ENCODE measurements at regions not wholly inside any gene's neighbourhood (a gene's known extent, or its start where the extent isn't known, plus 50 kb on each side); places are given as distances from the start of the nearest gene placed in this dataset.

DNA sequence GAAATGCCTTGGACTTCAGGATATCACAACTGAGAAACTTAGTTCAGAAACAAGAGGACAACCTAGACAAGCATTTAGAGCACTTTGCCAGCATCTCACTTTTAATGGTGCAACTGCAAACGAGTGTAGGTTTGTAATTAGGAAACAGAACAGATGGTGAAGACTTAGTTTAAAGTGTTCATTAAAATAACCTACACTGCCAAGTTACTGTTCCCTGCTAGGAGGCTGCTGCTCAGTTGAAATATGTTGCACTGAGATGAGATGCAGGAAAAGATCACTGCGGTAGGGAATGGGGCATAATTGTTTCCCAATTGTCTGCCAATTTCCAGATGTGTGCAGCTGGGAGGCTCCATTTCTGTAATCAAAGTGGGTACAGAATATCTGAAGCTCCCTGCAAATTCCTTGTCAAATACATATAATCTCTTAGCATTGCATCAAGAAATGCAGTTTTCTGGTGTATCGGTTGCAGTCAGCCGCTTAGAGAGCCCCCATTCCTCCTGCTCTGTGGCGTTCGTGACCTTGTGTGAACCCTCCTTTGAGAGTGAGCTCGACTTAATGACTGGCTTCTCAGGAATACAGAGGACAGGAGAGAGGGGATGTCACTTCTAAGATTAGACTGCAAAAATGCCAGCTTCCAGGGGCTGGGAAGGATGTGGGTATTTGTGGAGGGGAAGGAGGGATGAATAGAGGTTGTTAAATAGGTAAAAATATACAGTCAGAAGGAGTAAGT is 448.9 kb downstream of the MED10 start:
- no peak for DNase-seq

DNA sequence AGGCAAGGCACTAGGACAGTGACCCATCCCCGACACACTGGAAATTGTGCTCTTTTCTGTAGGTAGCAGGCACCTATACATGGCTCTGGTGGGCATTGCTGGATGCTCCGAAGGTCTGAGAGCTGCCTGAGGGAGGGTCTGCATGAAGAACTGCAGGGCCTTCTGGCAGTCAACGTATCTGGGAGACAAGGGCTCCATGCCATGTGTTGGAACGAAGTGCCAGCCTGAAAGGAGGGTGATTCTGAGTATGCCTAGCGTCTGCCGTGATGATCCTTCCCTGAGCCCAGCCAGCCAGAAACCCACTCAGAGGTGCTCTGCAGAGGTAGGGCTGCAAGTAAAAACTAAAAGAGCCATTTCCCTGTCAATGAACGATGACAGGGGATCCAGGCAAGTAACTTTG is 453.2 kb downstream of the MED10 start:
- no peak for DNase-seq

DNA sequence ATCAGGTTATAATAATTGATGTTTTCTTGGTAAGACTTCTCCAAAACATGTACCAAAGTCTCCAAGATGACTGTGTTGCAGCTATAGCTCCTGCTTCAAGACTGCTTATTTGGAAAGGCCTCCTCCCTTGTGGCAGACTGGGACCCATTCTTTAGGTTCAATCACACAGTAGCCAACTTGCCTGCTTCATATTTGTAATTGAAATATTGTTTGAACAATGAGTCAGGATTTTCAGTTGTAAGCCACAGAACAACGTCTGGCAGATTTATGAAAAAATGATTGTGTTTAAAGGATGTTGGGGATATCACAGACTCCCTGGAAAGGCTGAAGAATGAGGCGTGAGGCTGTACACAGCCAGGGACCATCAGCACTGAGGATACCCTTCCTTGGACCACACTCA is 458.9 kb downstream of the MED10 start:
- no peak for DNase-seq

DNA sequence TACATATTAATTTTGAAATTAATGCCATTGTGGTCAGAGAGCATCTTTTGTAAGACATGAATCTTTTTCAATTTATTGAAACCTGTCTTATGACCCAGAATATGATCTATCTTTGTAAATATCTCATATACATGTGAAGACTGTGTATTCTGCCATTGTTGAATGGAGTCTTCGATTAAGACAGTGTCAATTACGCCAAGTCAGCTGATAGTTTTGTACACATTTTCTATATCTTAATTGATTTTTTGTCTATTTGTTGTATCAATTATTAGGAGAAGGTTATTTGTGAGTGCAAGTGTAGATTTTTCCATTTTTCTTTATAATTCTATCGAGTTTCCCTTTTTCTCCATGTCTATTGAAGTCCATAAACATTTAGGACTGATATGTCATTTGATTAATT is 471.6 kb downstream of the MED10 start:
- DNase-seq: no peak

DNA sequence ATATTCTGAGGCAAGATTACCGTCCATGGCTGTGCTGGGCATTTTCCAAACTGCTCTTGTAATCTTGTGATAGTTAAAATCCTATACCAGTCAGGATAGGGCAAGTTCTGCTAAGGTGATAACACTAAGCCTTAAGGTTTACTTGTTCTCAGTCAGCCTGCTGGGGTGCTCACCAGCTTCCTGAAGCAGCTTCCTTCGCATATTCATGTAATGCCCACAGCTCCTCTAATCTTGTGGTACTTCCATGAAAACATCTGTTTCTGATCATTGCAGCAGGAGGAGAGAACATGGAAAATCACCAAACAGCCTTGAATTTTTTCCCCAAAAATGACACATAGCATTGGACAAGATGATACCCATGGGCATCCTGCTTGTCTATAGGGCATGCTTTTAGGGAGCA is 473.2 kb downstream of the MED10 start:
- DNase-seq: no peak

DNA sequence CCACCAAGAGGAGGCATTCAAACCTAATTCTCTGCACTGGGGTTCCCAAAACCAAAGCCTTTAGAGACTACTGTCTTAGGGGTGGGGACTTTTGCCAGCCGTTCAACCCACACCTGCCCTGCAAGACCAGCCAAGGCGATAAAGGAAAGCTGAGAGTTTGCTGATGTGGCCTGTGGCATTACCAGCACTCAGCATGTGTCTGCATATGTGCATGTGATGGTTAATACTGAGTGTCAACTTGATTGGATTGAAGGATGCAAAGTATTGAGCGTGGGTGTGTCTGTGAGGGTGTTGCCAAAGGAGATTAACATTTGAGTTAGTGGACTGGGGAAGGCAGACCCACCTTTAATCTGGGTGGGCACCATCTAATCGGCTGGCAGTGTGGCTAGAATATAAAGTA is 474.2 kb downstream of the MED10 start:
- DNase-seq: no peak

DNA sequence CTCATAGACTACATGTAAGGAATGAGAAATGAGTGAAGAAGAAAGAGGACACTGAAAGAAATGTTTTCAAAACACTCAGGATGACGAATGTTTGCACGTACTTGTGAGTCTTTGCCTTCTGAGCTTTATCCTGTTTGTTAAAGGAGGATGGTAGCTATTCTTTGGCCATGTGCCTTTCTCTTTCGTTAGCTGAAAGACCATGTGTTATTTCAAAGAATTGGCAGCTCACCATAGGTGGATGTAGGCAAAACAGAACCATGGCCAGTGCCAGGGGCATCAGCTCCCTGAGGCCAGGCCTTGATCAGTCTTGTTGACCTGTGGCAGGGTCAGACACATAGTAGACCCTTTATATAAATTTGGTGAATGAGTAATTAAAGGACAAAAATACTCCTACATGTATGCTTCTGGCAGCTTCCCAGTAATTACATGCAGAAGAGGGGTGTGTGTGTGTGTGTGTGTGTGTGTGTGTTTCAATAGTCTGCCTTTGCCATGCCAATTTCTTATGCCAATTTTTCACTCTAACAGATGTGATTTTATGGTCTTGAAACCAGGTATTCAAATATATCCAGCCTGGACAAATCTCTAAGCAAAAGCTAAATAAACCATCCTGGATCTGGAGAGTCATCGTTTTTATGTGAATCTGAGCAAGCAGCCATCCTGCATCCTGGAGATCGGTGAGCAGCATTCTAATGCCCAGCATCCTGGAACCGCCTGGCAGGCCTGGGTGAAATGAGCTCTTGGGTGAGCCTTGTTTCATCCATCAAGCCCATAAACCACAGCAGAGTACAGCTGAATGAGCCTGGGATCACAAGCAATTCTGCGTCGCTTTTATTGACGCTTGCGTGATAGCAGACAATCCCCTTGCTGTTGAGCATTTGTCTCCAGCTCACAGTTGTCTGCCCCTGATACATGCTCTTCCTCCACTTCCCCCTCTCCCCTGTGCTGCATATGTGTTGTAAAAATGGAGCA is 475.4 kb downstream of the MED10 start:
- no peak for DNase-seq

DNA sequence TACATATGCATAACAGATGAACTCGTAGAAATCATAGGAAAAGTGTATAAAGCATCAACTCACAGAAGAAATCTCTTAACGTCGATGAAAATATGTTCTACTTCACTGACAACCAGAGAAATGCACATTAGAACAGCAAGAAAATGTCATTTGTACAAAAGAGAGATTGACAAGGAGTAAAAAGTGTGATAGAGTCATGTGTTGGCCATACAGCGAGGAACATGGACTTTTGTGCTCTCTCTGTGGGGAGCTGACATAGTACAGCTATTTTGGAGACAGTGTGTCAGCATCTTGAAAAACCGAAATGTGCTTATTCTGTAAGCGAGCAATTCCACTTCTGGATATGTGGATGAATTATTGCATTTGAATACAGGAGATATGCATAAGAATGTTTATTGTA is 477.9 kb downstream of the ICE1 start:
- no peak for DNase-seq

DNA sequence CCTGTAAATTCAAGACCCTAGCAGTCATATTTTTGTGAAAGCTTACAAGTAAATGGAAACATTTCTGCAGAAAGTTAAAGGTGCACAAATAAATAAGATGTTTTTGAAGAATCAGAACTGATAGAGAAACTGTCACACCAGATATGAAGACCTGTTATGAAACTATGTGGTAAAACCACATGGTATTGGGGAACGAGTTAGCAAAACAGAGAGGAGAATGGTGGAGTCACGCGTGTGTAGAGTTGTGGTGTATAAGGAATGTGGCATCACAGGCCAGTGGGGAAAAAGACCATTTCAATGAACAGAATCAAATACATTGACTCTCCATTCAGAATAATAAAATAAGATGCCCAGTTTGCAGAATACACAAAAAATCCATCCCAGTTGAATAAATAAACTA is 477.2 kb downstream of the ICE1 start:
- no peak for DNase-seq

DNA sequence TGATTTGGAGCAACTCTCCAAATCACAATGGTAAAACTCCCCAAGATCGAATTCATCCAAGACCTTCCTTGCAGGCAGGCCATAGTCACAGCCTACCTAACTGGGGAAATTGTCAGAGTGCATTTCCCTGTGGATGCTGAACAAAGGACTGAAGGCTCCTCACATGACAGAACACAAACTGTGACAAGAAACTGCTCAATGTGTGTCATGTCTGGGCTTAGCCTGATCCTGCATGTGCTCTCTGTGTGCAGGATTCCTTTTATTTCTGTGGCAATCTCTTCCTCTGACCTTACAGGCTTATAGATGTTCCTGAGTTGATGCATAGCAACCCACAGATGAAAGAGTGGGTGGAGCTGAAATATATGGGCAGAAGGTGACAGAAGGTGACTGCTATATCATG is 465.8 kb downstream of the ICE1 start:
- no peak for DNase-seq

DNA sequence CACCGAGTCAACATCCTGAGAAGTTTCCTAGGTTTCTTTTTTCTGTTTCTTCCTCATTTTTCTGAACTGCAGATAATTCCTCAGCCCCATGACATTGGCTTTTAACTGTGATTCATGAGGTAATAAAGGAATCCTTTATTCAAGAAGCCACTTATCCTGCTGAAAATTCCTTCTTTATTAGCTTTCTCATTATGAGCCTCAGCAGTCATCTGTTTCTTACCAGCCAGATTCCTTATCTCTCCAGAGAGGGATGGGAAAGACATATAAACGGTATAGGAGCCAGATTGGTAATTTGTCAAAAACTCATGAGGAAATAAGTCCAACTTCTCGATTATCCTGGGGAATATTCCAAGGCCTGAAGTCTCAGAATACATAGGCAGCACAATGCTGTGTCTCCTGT is 465.4 kb downstream of the ICE1 start:
- DNase-seq: no peak

DNA sequence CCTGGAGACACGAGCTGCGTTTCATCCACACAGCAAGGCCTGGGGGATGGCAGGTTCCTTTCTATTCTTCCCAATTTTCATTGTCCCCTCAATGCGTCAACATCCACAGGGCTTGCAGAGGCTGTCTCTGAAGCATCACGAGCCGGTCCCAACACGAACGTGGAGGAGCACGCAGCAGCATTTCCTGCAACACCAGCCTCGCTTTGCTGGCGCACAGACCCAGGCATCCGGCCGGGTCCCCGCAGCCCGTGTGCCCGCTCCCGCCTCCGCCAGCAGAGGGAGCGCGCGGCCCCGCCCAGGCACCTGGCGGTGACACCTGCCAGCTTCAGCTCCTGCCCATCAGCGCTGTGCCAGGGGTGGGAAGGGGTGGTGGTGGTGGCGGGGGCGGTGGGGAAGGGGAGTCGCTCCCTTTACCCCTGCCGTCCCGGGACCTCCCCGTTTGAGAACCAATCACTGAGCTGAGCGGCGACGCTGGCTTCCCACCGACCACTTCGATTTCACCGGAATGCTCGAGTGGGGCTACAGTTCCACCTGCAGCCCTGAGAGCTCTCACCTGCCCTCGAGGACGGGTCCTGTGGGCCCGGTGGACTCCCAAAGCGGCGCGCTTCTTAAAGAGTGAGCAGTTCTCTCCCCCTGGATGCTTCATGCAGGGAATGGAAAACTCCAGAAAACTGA is 464.5 kb downstream of the ICE1 start:
- DNase-seq: no peak

DNA sequence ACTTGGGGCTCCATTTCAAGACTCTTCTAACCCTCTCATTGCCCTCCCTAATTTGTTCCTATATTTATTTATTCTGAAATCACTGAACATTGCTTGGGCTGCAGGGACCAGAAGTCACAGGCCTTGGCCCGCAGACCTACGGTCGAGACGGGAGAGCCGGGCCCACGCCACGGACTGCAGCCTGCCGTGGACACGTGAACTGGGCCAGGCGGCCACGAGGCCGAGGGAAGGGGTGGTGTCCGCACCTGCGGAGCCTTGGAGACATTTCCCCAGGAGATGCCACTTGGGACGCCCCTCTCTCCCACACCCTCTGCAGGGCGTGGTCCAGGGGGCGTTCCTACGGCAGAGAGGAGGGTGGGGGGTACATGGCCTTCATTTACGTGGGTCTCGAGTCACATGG is 463.9 kb downstream of the ICE1 start:
- DNase-seq: no peak

DNA sequence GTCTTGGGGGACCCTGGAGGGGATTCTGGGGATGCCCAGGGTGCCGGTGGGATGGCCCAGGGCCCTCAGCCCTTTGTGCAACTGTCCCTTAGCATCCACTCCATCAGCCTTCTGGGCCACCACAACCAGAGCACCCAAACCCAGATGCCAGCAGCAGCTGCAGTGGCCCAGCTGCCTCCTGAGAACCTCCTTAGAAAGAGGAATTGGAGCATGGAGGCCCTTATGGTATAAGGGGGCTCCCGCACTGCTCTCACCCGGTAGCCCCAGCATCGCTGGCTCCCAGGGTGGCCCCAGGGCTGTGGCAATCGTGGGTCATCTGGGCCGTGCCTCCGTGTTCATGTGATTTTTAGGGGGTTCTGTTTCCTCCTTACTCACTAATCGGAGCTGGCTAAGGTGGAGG is 463.3 kb downstream of the ICE1 start:
- no peak for DNase-seq

DNA sequence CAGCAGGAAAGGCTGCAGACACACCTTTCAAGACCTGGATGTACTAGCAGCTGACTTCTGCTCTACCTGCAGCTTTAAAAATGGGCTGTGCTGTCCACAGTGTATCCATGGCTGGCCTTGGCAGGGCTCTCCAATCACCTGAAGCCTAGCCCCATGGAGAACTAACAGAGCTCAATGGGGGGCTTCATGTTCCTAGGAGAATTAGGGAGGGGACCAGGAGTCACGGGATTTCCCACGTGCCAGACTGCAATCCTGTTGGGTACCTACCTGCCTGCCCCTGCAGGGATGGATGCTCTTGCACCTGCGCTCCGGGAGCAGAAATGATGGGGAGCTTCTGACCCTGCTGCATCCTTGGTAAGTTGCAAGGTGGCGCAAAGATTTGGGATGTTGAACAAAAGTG is 462.1 kb downstream of the ICE1 start:
- no peak for DNase-seq

DNA sequence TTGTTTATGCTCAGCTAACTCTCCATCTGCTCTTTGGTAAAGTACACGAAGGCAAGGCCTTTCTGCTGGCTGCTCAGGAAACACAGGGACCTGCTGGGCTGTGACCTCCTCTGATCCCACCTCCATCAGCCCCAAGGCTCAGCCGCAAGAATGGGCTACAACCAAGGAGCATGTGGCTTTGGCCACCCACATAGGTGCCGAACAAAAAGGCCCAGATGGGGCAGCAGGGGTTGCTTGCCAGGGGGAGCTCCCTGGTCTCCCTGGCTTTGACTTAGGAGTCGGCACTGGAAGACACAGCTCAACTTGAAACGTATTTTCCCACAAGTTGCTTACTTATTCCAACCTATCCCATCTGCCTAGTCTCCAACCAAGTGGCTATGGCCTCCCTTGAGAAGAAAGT is 461.1 kb downstream of the ICE1 start:
- no peak for DNase-seq

DNA sequence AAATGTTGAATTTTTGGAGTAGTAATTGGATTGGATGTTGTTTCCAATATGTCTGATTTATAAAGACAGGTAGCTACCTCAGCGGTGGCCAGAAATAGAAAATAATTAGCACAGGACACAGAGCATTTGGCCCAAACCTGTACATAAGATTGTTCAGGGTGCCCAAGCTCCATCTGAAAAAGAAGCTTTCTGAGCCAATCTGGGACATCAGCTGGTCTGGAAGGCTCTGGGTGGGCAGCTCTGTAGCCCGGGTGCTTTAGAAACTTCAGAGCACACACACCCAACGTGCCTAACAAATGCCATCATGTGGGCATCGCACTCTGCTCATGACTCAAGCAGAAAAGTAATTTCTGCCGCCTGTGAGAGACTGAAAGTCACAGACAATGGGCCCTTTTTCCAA is 460.7 kb downstream of the ICE1 start:
- no peak for DNase-seq

DNA sequence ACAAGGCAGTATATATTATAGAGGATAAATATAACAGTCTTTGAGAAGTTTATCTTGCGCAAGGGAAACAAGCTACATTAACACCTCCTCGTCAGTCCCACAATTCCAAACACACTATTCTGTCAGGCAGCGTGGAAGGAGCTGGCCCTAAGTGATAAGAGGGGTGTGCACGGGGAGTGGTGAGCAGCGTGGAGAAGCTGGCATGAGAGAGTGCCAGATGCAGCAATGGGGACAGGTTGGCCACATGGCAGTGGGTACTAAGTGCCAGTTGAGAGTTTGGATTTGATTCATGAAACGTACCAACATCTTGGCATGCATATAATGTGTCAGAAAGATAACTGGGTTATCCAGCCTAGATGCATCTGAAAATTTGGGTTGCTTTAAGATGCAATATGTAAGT is 460.2 kb downstream of the ICE1 start:
- DNase-seq: no peak

DNA sequence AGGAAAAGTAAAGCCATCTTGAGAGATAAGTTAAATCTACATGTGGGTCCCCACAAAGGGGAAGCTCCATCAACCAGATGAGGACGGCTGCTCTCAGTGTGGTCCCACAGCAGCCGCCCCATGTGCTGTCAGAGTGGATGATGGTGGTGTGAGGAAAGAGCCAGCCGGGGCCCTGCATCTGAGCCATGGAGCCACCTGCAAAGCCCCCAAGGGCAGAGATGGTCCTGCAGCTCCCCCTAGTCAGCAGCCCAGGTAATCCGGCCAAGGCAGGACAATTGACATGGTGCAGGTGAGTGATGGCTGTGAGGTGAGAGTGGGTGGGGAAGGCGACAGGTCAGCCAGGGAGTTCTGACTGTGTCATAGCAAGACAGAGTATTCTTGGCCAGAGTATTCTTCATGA is 458.8 kb downstream of the ICE1 start:
- DNase-seq: no peak

DNA sequence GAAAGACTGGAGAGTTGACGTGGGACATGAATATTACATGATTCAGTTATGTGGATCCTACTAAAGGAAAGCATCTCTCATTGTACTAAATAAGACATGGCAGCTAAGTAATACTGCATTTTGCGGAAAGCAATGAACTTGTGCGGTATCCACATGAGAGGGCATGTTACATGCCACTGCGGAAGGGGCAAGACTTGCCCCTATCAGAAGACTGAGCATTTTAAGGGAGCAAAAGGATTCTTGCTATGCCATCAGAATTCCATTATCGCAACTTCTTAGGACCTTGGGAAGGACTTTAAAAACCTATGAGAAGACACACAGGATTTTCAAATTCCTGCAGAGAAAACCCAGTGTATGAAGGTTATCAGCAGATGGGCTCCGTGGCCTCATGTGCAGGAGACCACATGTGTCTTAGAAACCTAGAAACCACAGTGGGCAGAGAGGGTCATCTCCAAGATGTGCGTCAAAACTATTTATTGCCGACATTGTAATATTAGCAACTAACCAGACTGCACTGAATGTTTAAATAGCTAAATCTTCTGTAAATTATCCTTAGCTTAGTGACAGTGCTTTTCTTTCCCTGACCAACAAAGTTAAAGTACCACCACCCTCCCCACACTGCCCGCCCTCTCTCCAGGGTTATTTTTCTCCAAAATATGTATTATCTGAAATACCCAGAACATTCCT is 457.7 kb downstream of the ICE1 start:
- DNase-seq: no peak

DNA sequence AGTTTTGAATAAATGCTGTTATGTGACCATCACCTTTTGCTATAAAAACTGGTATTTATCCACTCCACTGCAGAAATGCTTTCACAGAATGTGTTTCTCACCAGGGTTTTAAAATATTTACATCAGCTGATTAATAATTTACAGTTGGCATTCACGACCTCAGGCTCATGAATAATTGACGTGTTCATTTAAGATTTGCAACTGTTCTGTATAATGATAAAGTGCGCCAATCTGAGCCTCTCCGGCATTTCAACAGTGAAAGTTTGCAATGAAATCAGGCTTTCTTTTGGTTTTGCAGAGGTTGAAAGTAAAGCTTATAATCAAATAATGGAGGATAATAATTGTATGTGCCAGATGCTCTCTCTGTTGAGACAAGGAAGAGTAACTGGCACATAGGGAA is 434.9 kb downstream of the ICE1 start:
- no peak for DNase-seq

DNA sequence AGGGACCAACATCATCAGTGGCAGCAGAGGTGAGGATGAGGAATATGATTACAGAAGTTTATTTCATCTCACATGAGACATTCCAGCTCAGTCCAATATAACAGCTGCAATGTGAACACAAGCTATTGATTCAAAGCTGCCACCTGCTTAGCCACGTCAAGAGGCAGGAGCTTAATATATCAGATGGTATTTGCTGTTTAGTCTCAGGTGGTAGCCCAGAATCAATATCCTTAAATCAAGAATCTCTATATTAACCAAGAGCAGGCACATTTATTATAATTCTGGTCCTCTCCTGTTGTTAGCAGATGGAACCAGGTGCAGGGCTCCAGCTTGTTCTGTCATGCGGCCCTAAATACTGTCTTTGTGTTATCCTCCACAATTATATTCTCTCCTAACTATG is 431.6 kb downstream of the ICE1 start:
- DNase-seq: no peak

DNA sequence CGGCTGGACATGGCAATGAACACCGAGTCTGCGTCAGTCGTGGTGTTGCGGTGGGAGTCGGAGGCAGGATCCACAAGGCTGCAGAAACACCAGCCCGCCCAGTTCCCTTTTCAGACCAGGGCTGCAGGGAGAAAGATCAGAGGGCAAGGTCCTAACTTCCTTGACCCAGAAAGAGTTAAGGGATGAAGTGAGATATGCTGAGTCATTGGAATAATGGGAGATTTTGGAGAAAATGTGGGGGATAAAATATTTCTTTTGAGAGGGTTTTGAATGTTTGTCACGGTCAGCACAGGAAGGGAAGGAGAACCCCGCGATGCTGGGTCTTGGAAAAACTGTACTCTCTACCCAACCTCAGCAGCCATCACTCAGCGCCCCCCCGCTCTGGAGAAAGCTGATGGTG is 416.0 kb downstream of the ICE1 start:
- no peak for DNase-seq

Data from left hindlimb (tissue), 1 donor.